ENCODE measurements at regions not wholly inside any gene's neighbourhood (a gene's known extent, or its start where the extent isn't known, plus 50 kb on each side); places are given as distances from the start of the nearest gene placed in this dataset.
"Not testable (repeated sequence)": the region's sequence is repeated elsewhere in the genome, so short reads cannot be mapped to it uniquely, and the experiment has no call there.

GRCh38 chr3:106349191-106349881 lies 480.5 kb upstream of the CBLB start:
- H3K4me3 ChIP-seq (ENCODE audit: low read depth, low read length), result no peak overlapping the region
- no peak for TF ChIP-seq CTCF (IDR thresholded peaks at IDR 0.05; ENCODE audit: borderline replicate concordance, insufficient read depth, low read depth, low read length)

- no peak for TF ChIP-seq CTCF (IDR thresholded peaks at IDR 0.05; ENCODE audit: borderline replicate concordance, insufficient read depth, low read depth, low read length)
- H3K4me3 ChIP-seq (ENCODE audit: low read depth, low read length), result no peak overlapping the region
These were observed 487.1 kb upstream of the CBLB start for GRCh38 chr3:106355873-106356272.

- H3K4me3 ChIP-seq (ENCODE audit: low read depth, low read length), result no peak overlapping the region
- no peak for TF ChIP-seq CTCF (IDR thresholded peaks at IDR 0.05; ENCODE audit: borderline replicate concordance, insufficient read depth, low read depth, low read length)
These were observed 490.9 kb upstream of the CBLB start for GRCh38 chr3:106359692-106360091.

GRCh38 chr3:106360901-106361300 lies 492.1 kb upstream of the CBLB start:
- H3K4me3 ChIP-seq (ENCODE audit: low read depth, low read length), result not testable (repeated sequence)

GRCh38 chr3:106364477-106364876 lies 495.7 kb upstream of the CBLB start:
- TF ChIP-seq CTCF (IDR thresholded peaks at IDR 0.05; ENCODE audit: borderline replicate concordance, insufficient read depth, low read depth, low read length), result no peak
- no peak overlapping the region for H3K4me3 ChIP-seq (ENCODE audit: low read depth, low read length)

GRCh38 chr3:106365061-106365691 lies 496.4 kb upstream of the CBLB start:
- no peak for TF ChIP-seq CTCF (IDR thresholded peaks at IDR 0.05; ENCODE audit: borderline replicate concordance, insufficient read depth, low read depth, low read length)
- H3K4me3 ChIP-seq (ENCODE audit: low read depth, low read length), result no peak overlapping the region

GRCh38 chr3:106366352-106366751 lies 497.5 kb upstream of the CBLB start:
- TF ChIP-seq CTCF (IDR thresholded peaks at IDR 0.05; ENCODE audit: borderline replicate concordance, insufficient read depth, low read depth, low read length), result no peak
- no peak overlapping the region for H3K4me3 ChIP-seq (ENCODE audit: low read depth, low read length)
